ENCODE measurements at regions not wholly inside any gene's neighbourhood (a gene's known extent, or its start where the extent isn't known, plus 50 kb on each side); places are given as distances from the start of the nearest gene placed in this dataset.

- TF ChIP-seq CTCF (IDR thresholded peaks at IDR 0.05) = no peak
- no peak for TF ChIP-seq POLR2A (IDR thresholded peaks at IDR 0.05)
These were observed 107.7 kb upstream of the NFE2L3 start for GRCh38 chr7:26044320-26044719.
